GM13977 (cell line): ENCODE measurements at regions not wholly inside any gene's neighbourhood (a gene's known extent, or its start where the extent isn't known, plus 50 kb on each side); places are given as distances from the start of the nearest gene placed in this dataset.

Source experiments
- DNase-seq: peaks from one replicate; pipeline ENCODE4 v3.0.0; 2012; ENCODE audit warnings: low spot score
- in situ Hi-C: fragments of 300-500 bp; cut with MboI; formaldehyde crosslinking; loops from one replicate; pipeline ENCODE4 v1.12.0; 2022; ENCODE audit warnings: low sequenced_read_pairs, low pct_unique_long_range_greater_than_20kb, mixed read lengths, inconsistent platforms; ENCODE audit not compliant: unreplicated experiment
- TF ChIP-seq, protein P1 (sequence below): IDR thresholded peaks from 2 replicates; pipeline ENCODE4 v1.5.1; 2012; ENCODE audit warnings: mild to moderate bottlenecking, control low read depth; ENCODE audit not compliant: insufficient read depth; ENCODE audit errors: extremely low read depth, missing control alignments

DNA sequence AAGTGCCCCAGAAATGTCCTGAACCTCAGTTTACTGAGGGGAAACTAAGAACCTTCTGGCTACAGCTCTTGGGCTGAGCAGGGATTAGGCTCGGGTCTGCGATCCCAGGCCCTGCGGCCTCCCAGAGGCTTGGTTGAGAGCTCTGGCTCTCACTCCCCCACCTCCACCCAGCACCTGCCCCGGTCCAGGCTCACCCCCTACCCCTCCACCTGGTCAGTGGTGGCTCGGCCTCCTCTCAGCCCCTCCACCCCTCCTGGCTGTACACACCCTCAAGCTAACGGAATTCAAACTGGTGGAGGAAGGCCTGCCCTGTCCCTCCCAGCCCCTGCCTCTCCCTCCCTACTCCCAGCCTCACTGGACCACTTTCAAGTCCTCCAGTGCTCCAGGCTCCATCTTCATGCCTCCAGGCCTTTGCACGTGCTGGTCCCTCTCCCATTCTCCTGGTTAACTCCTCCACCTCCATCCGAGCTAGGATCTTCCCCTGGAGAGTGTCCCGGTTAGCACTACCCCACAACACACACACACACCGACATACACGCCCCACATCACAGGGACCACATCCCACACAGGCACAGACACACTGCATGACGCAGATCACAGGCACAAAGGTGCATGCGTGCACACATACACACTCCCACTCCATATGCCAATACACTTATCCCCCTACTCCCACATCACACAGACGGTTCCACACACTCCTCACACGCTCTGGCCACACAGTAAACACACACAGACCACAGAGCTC lies 130.9 kb downstream of the C9orf50 start:
- DNase-seq: no peak
- in situ Hi-C loops: no loop called here
- TF ChIP-seq, protein P1, sequence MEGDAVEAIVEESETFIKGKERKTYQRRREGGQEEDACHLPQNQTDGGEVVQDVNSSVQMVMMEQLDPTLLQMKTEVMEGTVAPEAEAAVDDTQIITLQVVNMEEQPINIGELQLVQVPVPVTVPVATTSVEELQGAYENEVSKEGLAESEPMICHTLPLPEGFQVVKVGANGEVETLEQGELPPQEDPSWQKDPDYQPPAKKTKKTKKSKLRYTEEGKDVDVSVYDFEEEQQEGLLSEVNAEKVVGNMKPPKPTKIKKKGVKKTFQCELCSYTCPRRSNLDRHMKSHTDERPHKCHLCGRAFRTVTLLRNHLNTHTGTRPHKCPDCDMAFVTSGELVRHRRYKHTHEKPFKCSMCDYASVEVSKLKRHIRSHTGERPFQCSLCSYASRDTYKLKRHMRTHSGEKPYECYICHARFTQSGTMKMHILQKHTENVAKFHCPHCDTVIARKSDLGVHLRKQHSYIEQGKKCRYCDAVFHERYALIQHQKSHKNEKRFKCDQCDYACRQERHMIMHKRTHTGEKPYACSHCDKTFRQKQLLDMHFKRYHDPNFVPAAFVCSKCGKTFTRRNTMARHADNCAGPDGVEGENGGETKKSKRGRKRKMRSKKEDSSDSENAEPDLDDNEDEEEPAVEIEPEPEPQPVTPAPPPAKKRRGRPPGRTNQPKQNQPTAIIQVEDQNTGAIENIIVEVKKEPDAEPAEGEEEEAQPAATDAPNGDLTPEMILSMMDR: no peak

GRCh38 chr9:129487658-129488483 lies 133.0 kb downstream of the C9orf50 start:
- TF ChIP-seq, protein P1: no peak
- in situ Hi-C loops: no loop called here
- no peak for DNase-seq

- in situ Hi-C loops: no loop called here
- DNase-seq: no peak
- TF ChIP-seq, protein P1: no peak
Measured at GRCh38 chr9:129486756-129487657, 133.9 kb downstream of the C9orf50 start.

DNA sequence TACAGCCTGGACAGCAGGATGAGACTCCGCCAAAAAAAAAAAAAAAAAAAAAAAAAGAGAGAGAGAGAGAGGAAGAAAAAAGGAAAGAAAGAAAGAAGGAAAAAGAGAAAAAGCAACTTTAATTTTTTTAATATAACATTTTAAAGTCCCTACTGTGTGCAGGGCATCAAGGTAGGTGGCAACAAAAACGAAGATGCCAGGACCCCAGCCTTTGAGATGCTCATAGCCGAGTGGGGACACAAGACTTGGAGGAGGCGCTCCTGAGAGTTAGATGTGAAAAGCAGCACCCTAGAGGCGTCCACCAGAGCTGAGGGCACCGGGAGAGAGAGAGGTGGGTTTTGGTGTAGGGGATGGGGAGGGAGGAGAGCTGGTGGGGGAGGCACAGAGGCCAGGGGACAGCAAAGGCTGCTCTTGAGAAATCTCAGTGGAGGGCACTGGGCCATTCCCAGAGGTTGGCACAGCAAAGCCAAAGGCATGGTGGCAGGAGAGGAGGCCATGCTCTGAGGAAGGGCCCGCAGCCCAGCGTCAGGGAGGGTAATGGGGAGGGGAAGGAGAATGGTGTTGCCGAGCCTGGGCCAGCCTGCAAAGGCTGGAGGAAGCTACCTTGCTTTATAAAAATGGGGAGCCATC lies 135.6 kb downstream of the C9orf50 start:
- DNase-seq: no peak
- in situ Hi-C loops: no loop called here
- TF ChIP-seq, protein P1: no peak

DNA sequence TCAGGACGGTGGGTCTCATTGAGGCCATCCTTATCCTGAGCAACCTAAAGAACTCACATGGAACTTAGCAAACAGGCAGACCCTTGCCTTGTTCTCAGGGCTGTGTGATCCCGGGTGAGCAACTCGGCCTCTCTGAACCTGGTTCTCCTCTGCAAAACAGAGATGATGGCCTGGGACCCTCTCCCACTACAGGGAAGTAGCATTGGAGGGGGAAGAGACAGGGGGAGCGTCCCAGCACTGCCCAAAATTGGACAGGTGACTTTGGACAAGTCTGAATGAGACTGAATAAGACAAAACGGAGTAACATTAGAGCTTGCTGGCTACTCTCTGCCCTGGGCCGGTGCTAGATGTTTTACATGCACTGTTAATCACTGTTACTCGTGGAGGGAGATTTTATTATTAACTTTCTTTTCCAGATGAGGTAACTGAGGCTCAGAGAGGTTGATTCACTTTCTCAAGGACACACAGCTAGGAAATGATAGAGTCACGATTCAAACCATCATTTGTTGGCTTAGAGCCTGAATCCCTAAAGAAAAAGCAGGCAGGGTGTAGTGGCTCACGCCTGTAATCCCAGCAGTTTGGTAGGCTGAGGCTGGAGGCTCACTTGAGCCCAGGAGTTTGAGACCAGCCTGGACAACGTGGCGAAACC lies 136.4 kb downstream of the C9orf50 start:
- TF ChIP-seq, protein P1: no peak
- DNase-seq: no peak
- in situ Hi-C loops: no loop called here
